Adrenal gland (tissue), 5 donors: ENCODE measurements at regions not wholly inside any gene's neighbourhood (a gene's known extent, or its start where the extent isn't known, plus 50 kb on each side); places are given as distances from the start of the nearest gene placed in this dataset.

Experiments used
- POLR2A ChIP-seq, 2 donors: fragments of 450-650 bp; IDR thresholded peaks; one replicate each; pipeline ENCODE4 v1.6.1; 2017; ENCODE audit warnings: antibody characterized with exemption in 2 of 2, mild to moderate bottlenecking in 2 of 2, moderate library complexity in 1 of 2
- TF ChIP-seq, protein P1 (sequence below), 6 experiments: fragments of 450-650 bp in 4 of 6; fragments of 200-600 bp in 2 of 6; sonication (generic) in 1 of 6; IDR thresholded peaks; 1 replicate in 5 of 6; 2 replicates in 1 of 6; pipeline versions ENCODE4 v1.5.1 to v1.8.0; 2016 to 2021; ENCODE audit warnings: antibody characterized with exemption in 6 of 6, mild to moderate bottlenecking in 2 of 6, moderate library complexity in 1 of 6
- donor health status: DM: no; HTN: no; CAD: no.

DNA sequence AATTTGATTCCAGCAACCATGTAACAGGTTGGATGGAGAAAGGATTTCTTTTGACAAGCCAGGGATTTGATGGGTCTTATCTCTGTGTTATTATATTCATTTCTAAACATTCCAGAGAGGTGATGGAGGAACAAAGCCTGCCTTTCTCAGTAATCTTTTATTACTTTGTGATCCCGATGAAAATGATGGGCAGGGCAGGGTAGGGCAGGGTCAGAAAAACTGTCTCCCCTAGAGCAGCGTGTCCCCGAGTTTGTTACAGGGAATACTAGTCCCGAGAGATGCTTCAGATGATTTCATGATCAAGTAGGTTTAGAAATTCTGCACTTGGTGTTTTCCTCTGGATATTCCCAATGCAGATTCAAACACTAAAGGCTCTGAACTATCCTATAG is 111.8 kb upstream of the RGMA start:
- TF ChIP-seq, protein P1, sequence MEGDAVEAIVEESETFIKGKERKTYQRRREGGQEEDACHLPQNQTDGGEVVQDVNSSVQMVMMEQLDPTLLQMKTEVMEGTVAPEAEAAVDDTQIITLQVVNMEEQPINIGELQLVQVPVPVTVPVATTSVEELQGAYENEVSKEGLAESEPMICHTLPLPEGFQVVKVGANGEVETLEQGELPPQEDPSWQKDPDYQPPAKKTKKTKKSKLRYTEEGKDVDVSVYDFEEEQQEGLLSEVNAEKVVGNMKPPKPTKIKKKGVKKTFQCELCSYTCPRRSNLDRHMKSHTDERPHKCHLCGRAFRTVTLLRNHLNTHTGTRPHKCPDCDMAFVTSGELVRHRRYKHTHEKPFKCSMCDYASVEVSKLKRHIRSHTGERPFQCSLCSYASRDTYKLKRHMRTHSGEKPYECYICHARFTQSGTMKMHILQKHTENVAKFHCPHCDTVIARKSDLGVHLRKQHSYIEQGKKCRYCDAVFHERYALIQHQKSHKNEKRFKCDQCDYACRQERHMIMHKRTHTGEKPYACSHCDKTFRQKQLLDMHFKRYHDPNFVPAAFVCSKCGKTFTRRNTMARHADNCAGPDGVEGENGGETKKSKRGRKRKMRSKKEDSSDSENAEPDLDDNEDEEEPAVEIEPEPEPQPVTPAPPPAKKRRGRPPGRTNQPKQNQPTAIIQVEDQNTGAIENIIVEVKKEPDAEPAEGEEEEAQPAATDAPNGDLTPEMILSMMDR (IDR thresholded peaks at IDR 0.05), result no peak
- TF ChIP-seq POLR2A (IDR thresholded peaks at IDR 0.05), result no peak
